GM12875 (cell line): ENCODE measurements at regions not wholly inside any gene's neighbourhood (a gene's known extent, or its start where the extent isn't known, plus 50 kb on each side); places are given as distances from the start of the nearest gene placed in this dataset.

ENCODE experiments used
- H3K4me3 ChIP-seq: one replicate; pipeline ENCODE4 v1.5.1; 2011; ENCODE audit warnings: low read depth, low read length, control low read depth
- TF ChIP-seq, protein P1 (sequence below): IDR thresholded peaks from 2 replicates; pipeline ENCODE4 v1.5.1; 2011; ENCODE audit warnings: low read depth, mild to moderate bottlenecking, control low read depth, inconsistent platforms, low read length, moderate library complexity, borderline replicate concordance; ENCODE audit not compliant: insufficient read depth

DNA sequence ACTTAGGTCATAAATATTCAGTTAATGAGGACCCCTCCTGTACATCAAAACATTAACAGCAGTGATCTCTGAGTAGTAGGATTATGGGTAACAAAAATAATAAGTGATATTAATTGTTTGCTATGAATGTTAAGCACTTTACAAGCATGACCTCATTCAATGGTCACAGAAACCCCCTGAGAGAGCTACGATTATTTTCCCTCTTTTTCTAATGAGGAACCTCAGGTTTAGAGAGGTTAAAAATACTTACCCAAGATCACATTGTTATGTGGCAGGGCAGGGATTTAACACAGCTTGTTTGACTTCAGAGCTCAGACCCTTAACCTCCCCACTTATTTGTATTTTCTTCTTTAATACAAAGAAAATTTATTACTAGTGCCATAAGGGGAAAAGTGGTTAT, 228.2 kb downstream of the TBL1XR1 start:
- TF ChIP-seq, protein P1, sequence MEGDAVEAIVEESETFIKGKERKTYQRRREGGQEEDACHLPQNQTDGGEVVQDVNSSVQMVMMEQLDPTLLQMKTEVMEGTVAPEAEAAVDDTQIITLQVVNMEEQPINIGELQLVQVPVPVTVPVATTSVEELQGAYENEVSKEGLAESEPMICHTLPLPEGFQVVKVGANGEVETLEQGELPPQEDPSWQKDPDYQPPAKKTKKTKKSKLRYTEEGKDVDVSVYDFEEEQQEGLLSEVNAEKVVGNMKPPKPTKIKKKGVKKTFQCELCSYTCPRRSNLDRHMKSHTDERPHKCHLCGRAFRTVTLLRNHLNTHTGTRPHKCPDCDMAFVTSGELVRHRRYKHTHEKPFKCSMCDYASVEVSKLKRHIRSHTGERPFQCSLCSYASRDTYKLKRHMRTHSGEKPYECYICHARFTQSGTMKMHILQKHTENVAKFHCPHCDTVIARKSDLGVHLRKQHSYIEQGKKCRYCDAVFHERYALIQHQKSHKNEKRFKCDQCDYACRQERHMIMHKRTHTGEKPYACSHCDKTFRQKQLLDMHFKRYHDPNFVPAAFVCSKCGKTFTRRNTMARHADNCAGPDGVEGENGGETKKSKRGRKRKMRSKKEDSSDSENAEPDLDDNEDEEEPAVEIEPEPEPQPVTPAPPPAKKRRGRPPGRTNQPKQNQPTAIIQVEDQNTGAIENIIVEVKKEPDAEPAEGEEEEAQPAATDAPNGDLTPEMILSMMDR: no peak
- H3K4me3 ChIP-seq: no peak overlapping the region

DNA sequence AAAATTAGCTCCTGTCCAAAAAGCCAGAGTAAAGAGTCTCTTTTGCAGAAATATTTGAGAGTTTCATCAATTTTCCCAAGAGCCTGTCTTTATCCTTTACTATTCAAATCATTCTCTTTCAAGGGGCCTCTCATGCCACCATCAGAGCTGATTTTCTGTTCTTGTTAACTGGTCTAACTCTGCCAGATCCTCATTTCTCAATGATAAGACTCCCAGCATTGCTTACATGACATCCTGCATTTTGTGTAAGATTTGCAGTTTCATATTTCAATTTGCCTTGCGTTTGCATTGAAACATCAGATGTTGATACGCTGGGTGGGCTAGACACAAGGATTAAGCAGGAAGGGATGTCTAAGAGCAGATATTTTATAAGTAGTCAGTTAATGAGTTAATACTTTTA, 228.7 kb downstream of the TBL1XR1 start:
- TF ChIP-seq, protein P1: no peak
- no peak overlapping the region for H3K4me3 ChIP-seq

DNA sequence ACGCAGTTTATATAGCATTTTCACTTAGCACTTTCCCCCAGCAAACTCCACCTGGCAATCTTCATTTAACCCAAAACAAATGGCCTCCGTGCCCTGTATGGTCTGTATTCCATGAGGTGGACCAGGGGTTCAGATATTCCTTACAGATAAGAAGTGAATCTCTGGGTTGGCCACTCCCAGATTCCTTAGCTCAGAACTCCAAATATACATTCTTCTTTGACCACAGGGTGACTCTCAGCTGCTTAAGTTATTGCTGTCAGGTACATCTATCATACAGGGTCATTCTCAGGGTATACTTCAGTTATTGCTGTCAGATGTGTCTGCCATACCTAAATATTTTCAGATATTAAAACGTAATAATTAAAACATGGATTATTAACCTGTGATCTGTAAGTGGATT, 229.8 kb downstream of the TBL1XR1 start:
- TF ChIP-seq, protein P1: no peak
- no peak overlapping the region for H3K4me3 ChIP-seq

DNA sequence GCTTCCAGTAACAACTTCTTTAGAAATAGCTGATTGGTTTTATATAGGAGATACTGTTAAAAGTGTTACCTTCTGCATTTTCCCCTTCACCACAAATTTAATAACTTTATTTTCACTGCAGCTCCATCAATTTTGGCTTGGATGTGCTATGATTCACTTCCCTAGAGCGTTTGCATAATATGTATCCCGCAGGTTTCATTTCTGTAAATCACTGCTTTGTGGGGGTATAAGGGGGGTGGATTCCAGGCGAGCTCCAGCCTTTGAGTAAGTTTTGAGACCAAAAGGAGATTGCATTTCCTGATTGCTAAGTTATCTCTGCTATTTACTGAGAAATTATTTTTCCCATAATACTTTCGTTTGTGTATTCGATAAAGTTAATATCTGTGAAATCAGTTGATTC, 232.6 kb downstream of the TBL1XR1 start:
- no peak overlapping the region for H3K4me3 ChIP-seq
- TF ChIP-seq, protein P1: no peak

DNA sequence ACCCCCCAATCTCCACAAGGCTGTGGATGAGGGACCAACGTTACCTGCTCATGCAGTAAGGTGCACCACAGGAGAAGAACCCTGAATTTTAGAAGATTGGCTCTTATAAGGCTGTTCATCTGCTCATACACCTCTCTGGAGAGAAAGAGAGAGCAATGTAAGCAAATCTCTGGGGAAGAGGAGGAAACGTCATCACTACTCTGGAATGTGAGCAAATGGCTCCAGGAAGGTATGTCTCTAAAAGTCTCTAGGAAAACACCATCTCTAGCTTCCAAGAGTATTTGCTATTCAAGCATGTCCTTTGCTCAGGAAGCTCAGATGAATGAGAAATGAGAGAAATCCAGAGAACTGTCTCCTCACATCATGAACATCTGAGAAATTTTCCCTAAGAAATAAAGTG, 235.4 kb downstream of the TBL1XR1 start:
- TF ChIP-seq, protein P1: no peak
- H3K4me3 ChIP-seq: no peak overlapping the region

DNA sequence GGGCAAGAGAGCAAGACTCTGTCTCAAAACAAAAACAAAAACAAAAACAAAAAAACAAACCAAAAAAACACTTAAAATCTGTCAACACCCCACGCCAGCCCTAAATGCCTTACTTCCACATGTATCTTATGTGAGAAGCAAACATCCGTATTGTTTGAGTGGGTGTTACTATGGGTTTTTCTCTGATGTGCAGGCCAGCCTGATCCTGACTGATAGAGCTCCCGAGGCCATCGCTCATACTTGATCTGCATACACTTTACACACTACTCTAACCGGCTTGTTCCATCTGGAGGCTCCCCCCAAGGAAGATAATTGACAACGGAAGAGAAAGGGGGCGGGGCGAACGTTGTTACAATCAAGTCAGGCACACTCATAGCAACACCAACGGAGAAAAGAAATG, 237.4 kb downstream of the TBL1XR1 start:
- H3K4me3 ChIP-seq: no peak overlapping the region
- TF ChIP-seq, protein P1: no peak

DNA sequence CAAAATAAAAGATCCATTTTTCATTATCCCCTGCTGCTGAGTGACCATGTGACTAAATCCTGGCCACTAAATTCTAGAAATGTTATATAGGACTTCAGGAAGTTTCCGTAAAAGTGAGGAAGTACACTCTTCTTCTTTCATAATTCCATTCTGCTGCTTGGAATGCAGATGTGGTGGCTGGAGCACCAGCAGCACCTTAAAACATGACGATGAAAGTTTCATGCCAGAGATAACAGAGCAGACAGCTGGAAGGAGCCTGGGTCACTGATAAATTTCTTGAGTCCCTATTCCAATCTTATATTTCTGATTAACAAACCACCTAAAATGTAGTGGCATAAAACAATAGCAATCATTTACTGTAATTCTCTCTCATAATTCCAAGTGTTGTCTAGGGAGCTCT, 238.7 kb downstream of the TBL1XR1 start:
- H3K4me3 ChIP-seq: no peak overlapping the region
- TF ChIP-seq, protein P1: no peak
